HEK293T (cell line): ENCODE measurements at regions not wholly inside any gene's neighbourhood (a gene's known extent, or its start where the extent isn't known, plus 50 kb on each side); places are given as distances from the start of the nearest gene placed in this dataset.

Source experiments
- ELF4 ChIP-seq: fragments of 450-650 bp; IDR thresholded peaks from 2 replicates; pipeline ENCODE4 v1.6.1; 2017; ENCODE audit warnings: antibody characterized with exemption
- FOXA1 ChIP-seq: fragments of 450-650 bp; IDR thresholded peaks from 2 replicates; pipeline ENCODE4 v1.6.1; 2016; ENCODE audit warnings: mild to moderate bottlenecking
- FOXK2 ChIP-seq: fragments of 450-650 bp; IDR thresholded peaks from 2 replicates; pipeline ENCODE4 v1.6.1; 2016; ENCODE audit warnings: mild to moderate bottlenecking
- SP1 ChIP-seq: fragments of 450-650 bp; IDR thresholded peaks from 2 replicates; pipeline ENCODE4 v1.6.1; 2017
- ZNF384 ChIP-seq: fragments of 450-650 bp; IDR thresholded peaks from 2 replicates; pipeline ENCODE4 v1.6.1; 2016

- TF ChIP-seq SP1 (no peak), ELF4 (no peak), FOXK2 (no peak), ZNF384 (no peak), FOXA1 (no peak)
Observed at GRCh38 chr2:228681979-228682378, 500.5 kb upstream of the SPHKAP start.
